ENCODE measurements at regions not wholly inside any gene's neighbourhood (a gene's known extent, or its start where the extent isn't known, plus 50 kb on each side); places are given as distances from the start of the nearest gene placed in this dataset.

DNA sequence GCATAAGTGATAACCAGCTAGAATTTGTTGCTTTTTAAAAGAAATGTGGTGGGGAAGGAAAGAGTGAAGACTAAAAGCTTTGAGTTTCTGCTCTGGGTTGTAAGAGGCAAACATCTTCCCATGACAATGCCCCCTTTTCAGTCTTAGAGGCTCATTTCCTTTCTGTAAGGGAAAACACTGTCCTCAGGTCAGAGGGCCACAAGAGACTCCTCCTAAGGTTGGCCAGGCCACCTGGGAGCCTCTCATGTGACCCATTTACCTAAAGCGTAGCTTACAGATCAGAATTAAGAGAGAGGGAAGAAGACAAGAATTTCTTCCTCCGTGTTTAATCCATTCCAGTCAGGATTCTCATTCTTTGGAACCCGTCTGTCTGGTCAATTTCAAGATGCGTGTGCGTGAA is 220.4 kb upstream of the HEY2 start:
- no peak for TF ChIP-seq POLR2AphosphoS5 (IDR thresholded peaks at IDR 0.05; ENCODE audit: insufficient read depth in 1 of 2, low read depth in 1 of 2)
- TF ChIP-seq, protein P1, sequence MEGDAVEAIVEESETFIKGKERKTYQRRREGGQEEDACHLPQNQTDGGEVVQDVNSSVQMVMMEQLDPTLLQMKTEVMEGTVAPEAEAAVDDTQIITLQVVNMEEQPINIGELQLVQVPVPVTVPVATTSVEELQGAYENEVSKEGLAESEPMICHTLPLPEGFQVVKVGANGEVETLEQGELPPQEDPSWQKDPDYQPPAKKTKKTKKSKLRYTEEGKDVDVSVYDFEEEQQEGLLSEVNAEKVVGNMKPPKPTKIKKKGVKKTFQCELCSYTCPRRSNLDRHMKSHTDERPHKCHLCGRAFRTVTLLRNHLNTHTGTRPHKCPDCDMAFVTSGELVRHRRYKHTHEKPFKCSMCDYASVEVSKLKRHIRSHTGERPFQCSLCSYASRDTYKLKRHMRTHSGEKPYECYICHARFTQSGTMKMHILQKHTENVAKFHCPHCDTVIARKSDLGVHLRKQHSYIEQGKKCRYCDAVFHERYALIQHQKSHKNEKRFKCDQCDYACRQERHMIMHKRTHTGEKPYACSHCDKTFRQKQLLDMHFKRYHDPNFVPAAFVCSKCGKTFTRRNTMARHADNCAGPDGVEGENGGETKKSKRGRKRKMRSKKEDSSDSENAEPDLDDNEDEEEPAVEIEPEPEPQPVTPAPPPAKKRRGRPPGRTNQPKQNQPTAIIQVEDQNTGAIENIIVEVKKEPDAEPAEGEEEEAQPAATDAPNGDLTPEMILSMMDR (IDR thresholded peaks at IDR 0.05), result no peak

Data from vagina (tissue), 2 donors.